GM19463 (cell line): ENCODE measurements at regions not wholly inside any gene's neighbourhood (a gene's known extent, or its start where the extent isn't known, plus 50 kb on each side); places are given as distances from the start of the nearest gene placed in this dataset.

Experiments
- ATAC-seq: cut with Tn5 transposase; IDR thresholded peaks from one replicate; pipeline ENCODE4 v1.9.1; 2021; ENCODE audit warnings: mild to moderate bottlenecking, moderate library complexity; ENCODE audit not compliant: unreplicated experiment

- no peak for ATAC-seq
These were observed 127.2 kb upstream of the THY1 start for GRCh38 chr11:119550053-119550752.

GRCh38 chr11:119547511-119547910, 124.5 kb upstream of the THY1 start:
- no peak for ATAC-seq

- no peak for ATAC-seq
These were observed 123.3 kb upstream of the THY1 start for GRCh38 chr11:119545978-119546915.

- ATAC-seq: no peak
These were observed 117.6 kb upstream of the THY1 start for GRCh38 chr11:119540370-119541125.

GRCh38 chr11:119539583-119539982, 116.6 kb upstream of the THY1 start:
- no peak for ATAC-seq

- ATAC-seq: no peak
These were observed 115.8 kb upstream of the THY1 start for GRCh38 chr11:119538753-119539152.

- ATAC-seq: no peak
These were observed 114.6 kb upstream of the THY1 start for GRCh38 chr11:119537306-119538253.

GRCh38 chr11:119536801-119537200, 113.8 kb upstream of the THY1 start:
- ATAC-seq: no peak

- ATAC-seq: peak; percentile 45
These were observed 111.2 kb upstream of the THY1 start for GRCh38 chr11:119533921-119534736.

GRCh38 chr11:119533462-119533861, 110.5 kb upstream of the THY1 start:
- ATAC-seq: no peak

GRCh38 chr11:119532551-119532950, 109.6 kb upstream of the THY1 start:
- ATAC-seq: no peak

GRCh38 chr11:119531623-119532022, 108.7 kb upstream of the THY1 start:
- ATAC-seq: no peak

- no peak for ATAC-seq
These were observed 108.1 kb upstream of the THY1 start for GRCh38 chr11:119531056-119531455.

GRCh38 chr11:119530509-119530908, 107.5 kb upstream of the THY1 start:
- no peak for ATAC-seq

- ATAC-seq: no peak
These were observed 107.0 kb upstream of the THY1 start for GRCh38 chr11:119529936-119530335.

- ATAC-seq: no peak
These were observed 106.3 kb upstream of the THY1 start for GRCh38 chr11:119529063-119529845.

GRCh38 chr11:119525867-119526196, 102.9 kb upstream of the THY1 start:
- ATAC-seq: no peak

- no peak for ATAC-seq
These were observed 102.4 kb upstream of the THY1 start for GRCh38 chr11:119525180-119525866.
